Brain microvascular endothelial cell (primary cell): ENCODE measurements at regions not wholly inside any gene's neighbourhood (a gene's known extent, or its start where the extent isn't known, plus 50 kb on each side); places are given as distances from the start of the nearest gene placed in this dataset.

Experiments used
- DNase-seq: peaks from one replicate; pipeline ENCODE4 v3.0.0-alpha.2; 2020
- H3K27ac ChIP-seq: fragments of 250-450 bp; sonication (Bioruptor Pico); 2 replicates; pipeline ENCODE4 v1.5.1; 2020; ENCODE audit warnings: mild to moderate bottlenecking, moderate library complexity
- H3K27me3 ChIP-seq: fragments of 250-450 bp; sonication (Bioruptor Pico); replicated peaks from 2 replicates; pipeline ENCODE4 v1.5.1; 2020; ENCODE audit warnings: mild to moderate bottlenecking
- H3K36me3 ChIP-seq: fragments of 250-450 bp; sonication (Bioruptor Pico); replicated peaks from 2 replicates; pipeline ENCODE4 v1.5.1; 2020; ENCODE audit warnings: mild to moderate bottlenecking
- H3K4me3 ChIP-seq: 2 replicates; pipeline ENCODE4 v1.5.1; 2011; ENCODE audit warnings: low read depth, mild to moderate bottlenecking, control low read depth, low read length, moderate library complexity
- CTCF ChIP-seq: IDR thresholded peaks from 2 replicates; pipeline ENCODE4 v1.5.1; 2011; ENCODE audit warnings: low read depth, mild to moderate bottlenecking, moderate library complexity, low read length, control low read depth, inconsistent platforms; ENCODE audit errors: missing control alignments
- in situ Hi-C: cut with HindIII; loops from 2 replicates; pipeline ENCODE4 v1.10.0; 2017; ENCODE audit warnings: low sequenced_read_pairs, low pct_ligation_motif_present

- TF ChIP-seq CTCF, result no peak
- DNase-seq, result no peak
- in situ Hi-C loops, result no loop called here
- H3K27me3 ChIP-seq, result no peaks in the 10 kb centered on the region
- no peak overlapping the region for H3K4me3 ChIP-seq
- H3K36me3 ChIP-seq, result no peaks in the 10 kb centered on the region
- no peak overlapping the region for H3K27ac ChIP-seq
Measured at GRCh38 chr11:42800041-42800440, 511.8 kb upstream of the API5 start.

- no peak for TF ChIP-seq CTCF
- H3K36me3 ChIP-seq, result no peaks in the 10 kb centered on the region
- H3K4me3 ChIP-seq, result no peak overlapping the region
- H3K27me3 ChIP-seq, result no peaks in the 10 kb centered on the region
- H3K27ac ChIP-seq, result no peak overlapping the region
- no peak for DNase-seq
- in situ Hi-C loops, result no loop called here
Measured at GRCh38 chr11:42802201-42802899, 509.4 kb upstream of the API5 start.

GRCh38 chr11:42806191-42806590, 505.6 kb upstream of the API5 start:
- no peak overlapping the region for H3K27ac ChIP-seq
- TF ChIP-seq CTCF, result no peak
- in situ Hi-C loops, result no loop called here
- no peaks in the 10 kb centered on the region for H3K36me3 ChIP-seq
- DNase-seq, result no peak
- H3K27me3 ChIP-seq, result no peaks in the 10 kb centered on the region
- no peak overlapping the region for H3K4me3 ChIP-seq

- Histone ChIP-seq H3K27me3 (no peaks in the 10 kb centered on the region), H3K36me3 (no peaks in the 10 kb centered on the region), H3K4me3 (no peak overlapping the region), H3K27ac (no peak overlapping the region)
- no peak for DNase-seq
- in situ Hi-C loops, result no loop called here
- TF ChIP-seq CTCF, result no peak
Measured at GRCh38 chr11:42812361-42812760, 499.4 kb upstream of the API5 start.

GRCh38 chr11:42812960-42813359, 498.8 kb upstream of the API5 start:
- Histone ChIP-seq H3K36me3 (no peaks in the 10 kb centered on the region), H3K27ac (no peak overlapping the region), H3K27me3 (no peaks in the 10 kb centered on the region), H3K4me3 (no peak overlapping the region)
- DNase-seq, result no peak
- TF ChIP-seq CTCF, result no peak
- in situ Hi-C loops, result no loop called here

GRCh38 chr11:42816471-42816870, 495.3 kb upstream of the API5 start:
- H3K36me3 ChIP-seq, result no peaks in the 10 kb centered on the region
- no peak for DNase-seq
- no peak overlapping the region for H3K27ac ChIP-seq
- TF ChIP-seq CTCF, result no peak
- no peaks in the 10 kb centered on the region for H3K27me3 ChIP-seq
- H3K4me3 ChIP-seq, result no peak overlapping the region
- in situ Hi-C loops, result no loop called here
